Hematopoietic multipotent progenitor cell treated with erythropoietin and hydrocortisone succinate and interleukin-3 and kit ligand, for 8 days (in vitro differentiated cells): ENCODE measurements at regions not wholly inside any gene's neighbourhood (a gene's known extent, or its start where the extent isn't known, plus 50 kb on each side); places are given as distances from the start of the nearest gene placed in this dataset.
"Not testable (repeated sequence)": the region's sequence is repeated elsewhere in the genome, so short reads cannot be mapped to it uniquely, and the experiment has no call there.

Experiments
- DNase-seq: peaks from one replicate; pipeline ENCODE4 v3.0.0-alpha.2; 2015

DNA sequence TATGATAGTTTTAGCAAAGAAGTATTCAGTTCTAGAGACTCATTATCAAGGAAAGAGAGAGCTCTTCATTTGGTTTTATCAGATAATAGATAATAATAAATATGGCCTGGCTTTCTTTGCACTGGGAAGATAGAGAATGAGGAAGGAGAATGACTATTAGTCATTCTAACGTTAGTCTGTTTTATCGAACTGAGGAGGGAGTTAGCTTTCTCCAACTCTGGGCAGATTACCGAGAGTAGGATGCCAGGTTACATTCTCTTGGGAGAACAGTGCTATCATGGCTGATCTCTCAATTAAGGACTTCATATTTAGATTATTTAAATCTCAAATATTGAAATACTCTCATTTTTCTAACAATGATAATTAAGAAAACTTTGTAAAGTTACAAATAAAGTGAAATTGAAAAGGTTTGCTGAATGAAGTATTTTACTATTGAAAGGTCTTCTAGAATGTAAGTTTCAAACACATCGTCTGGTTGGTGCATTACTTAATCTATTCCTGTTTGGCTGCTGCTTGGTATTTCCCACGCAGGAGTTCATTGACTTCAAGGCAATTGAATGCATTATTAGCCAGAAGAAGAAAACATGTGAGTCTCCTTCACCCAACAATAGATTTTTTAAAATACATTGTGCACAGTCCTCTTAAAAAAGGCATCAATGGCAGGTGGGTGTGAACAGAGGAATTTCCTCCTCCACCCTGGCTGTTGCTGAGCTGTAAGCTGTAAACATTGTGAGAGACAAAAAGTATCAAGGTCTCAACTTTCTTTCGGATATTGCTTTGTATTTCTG is 140.8 kb downstream of the C9orf152 start:
- peak; percentile 70 for DNase-seq

DNA sequence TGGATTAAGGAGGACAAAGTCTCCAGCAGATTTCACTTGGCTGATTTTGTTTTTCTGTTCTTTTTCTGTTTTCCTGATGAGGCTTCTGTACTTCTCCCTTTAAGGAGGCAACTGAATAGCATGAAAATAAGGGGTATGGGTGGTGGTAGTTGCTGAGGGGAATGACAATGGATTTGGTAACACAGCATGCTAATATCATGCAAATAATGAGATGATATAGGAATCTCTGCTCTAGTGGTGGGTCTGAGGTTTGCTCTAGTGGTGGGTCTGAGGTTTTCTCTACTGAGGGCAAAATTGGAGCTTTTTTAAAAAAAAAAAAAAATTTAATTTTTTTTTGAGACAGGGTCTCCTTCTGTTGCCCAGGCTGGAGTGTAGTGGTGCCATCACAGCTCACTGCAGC is 139.7 kb downstream of the C9orf152 start:
- no peak for DNase-seq

DNA sequence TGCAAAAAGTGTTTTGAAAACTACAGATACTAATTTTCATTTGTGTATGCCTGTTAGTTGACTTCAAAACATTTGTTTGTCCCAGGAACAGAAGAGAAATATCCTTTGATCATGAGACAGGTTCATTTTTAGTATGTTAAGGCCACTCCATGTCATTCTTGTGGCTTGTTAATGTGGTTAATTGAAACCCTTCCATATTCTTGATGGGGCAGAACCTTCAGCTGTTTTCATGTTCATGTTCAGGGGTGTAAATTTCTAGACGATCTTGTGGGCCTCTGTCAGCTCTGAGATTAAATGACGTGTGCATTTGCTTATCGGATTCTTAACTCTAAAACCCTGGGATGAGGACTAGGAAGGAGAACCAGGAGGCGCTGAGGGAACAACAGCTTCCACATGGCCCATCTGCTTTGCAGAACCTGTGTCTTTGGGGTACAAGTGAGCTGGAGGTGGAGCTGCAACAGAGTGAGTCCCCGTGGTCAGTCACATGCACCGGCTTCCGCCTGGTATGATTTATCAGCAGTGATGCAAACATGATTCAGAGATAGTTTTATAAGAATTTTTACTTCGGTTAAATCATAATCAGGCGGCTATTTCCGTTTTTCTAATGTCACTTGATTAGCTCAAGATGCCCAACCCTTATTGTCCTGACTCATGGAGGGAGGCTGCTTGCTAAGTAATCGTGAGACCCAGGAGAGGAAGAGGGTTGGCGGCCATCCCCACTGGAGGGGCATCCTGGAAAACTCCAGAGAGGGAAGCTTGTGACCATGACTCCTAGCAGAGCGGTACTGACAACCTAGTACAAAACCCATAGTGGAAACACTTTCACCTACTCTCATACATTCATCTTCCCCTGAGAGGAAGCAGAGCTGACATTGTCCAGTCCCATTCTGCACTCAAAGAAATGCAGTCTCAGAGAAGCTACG is 138.4 kb downstream of the C9orf152 start:
- DNase-seq: peak; percentile 89

DNA sequence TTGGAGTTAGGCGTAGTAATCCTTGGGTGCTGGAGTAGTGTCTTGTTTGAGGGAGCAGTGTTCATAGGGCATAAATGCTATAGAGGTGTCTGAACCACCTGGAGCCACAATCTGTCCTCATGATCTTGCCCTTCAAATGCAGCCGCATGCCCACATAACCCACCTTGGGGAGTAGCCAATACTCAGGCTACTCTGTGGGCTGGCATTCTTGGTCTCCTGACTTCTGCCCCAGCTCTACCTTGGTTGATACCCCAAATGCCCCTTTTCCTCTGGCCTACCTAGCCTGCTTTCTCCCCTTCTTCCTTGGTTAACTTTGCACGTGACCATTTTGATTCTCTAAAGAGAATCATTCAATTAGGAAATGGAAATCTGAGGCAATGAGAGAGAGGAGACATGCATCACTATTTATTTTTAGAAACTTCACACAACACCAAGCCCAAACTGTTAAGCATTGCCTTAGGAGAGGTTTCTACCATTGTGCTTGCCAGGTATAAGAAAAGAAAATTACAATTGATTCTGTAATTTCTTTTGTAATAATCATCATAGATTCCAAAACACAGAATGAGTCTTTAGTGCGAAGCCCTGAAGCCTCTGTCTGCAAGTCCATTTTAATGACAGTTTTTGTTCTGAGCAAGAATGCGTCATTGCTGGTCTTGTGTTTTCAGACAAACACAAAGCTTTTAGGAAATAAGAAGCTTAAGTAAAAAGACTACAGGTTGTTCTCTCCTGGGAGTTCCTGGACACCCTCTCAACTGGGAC is 135.2 kb downstream of the C9orf152 start:
- no peak for DNase-seq

DNA sequence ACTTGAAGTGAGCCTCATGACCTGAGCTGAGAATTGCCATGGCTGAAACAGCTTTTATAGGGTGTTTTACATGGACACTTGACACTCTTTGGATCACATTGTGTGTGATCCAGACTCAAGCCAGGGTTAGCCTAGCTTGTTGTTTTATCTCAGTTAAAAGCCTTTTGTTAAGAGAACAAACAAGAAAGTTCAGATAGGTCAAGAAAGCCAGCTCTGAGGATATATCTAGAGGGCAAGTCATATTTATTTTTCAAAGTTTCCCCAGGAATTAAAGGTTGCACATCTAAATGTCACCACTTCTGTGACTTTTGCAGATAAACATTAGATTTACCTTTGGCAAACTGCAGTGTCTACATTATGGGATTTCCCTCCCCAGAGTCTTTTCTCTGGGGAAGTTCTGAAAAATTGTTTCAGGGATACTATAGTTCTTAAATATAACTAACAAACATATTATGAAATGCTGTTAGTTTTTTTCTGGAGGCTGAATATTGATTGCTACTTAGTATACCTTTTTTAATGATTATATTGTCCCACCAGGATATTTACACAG is 134.5 kb downstream of the C9orf152 start:
- no peak for DNase-seq

DNA sequence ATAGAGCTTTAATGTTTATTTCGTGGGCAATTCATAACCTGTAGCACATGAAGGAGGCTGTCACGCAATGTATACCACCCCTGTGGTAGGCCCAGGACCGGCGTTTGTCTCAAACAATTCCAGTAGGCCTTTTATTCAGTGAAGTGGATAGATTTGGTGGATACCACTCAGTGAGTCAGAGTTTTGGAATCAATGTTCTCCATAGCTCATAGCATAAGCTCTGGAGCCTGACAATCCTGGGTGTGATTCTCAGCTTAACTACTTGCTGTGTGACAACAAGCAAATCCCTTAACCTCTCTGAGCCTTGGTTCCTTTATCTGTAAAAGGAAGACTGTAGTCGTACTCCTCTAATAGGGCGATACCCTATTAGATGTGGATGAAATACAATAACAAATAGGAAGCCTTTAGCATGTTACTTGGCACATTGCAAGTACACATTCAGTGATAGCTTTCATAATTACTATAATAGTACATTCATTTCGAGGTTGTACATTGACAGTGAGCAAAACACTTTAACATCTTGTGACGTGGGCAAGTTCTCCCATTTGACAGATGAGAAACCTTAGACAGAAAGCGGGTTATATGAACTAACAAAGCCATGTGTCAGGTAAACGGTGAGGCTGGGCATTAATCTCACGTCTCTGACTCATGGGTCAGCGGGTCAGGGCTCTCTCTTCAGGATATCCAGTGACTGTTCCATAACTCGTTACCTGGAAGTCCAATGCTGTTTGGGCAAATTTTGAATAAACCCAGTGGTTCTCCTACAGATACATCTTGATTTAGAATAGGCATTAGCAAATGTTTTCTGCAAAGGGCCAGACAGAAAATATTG is 130.8 kb downstream of the C9orf152 start:
- no peak for DNase-seq

DNA sequence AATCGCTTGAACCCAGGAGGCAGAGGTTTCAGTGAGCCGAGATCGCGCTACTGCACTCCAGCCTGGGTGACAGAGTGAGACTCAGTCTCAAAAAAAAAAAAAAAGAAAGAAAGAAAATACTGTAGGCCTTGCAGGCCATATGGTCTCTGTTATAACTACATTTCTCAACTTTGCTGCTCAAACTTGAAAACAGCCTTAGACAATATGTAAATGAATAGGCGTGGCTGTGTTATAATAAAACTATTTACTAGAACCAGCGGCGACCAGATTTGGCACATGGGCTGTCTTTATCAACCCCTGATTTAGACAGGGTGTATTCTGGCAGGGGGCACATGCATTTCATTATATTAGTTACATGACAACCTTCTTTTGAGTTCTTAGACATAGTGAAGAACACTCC is 130.0 kb downstream of the C9orf152 start:
- no peak for DNase-seq

DNA sequence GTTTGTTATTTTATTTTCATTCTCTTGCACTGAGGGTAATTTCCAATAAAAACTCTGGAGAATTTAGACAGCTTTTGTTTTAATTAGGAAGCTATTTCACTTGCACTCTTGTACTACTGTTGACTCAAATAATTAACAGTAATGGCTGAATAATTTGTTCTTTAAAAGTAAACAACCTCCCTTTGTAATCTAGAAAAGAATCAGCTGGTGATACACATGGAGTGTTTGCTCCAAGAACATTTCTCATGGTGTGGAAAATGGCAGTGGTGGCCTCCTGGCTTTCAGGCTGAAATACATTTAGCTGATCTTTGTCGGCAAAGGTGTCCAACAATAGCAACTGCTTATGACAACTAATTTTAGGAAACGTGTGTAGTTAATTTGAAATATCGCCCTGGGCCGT is 129.4 kb downstream of the C9orf152 start:
- no peak for DNase-seq

DNA sequence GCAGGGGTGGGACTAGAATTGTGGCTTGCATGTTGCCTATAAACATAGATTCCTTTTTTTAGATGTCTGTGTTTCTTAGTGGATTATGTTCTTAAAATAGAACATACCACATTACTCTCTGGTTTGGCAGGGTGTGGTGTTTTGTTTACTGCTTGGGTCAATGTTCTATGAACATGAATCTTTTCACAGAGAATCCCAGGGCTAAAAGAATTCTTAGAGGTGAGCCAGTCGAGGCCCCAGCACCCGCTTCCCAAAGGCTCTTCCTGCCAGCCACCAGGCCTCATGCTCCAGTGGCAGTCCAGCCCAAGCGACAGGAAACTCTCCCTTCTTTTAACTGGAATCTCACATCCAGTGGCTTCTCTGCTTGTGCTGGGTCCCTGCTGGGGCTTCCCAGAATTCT is 126.6 kb downstream of the C9orf152 start:
- DNase-seq: no peak

DNA sequence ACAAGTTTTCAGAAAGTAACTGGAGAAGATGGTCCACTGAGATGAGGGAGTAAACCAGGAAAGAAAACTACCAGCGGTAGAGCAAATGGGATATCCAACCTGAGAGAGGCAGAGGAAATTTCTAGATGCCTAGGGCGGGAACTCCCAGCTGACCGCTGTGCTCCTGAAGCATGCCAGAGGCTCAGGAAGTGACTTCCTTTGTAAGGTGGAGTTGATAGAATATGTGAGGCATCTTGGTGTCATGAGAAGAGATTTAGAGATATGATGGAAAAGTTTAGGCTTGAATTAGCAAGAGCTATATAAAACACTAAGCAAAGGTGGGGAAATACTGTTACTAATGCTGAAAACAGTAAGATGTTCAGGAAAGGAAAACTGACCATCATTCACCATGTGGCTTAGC is 124.1 kb downstream of the C9orf152 start:
- DNase-seq: no peak

DNA sequence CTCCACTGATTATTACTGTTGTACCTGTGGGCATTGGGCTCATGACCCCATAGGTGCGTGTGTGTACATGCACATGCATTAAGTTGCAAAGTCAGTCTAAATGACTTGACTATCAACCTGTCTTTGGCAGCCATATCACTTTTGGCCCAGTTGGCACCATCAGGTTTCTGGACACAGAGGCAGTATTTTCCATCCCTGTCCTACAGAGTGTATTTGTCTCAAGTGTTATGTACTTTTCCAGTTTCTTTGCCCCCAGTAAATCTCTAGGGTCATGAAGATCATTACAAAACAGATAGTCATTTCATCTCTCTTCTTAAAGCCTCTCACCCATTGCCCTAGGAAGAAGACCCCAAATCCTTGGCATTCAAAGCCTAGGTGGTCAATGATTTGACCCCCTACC is 121.4 kb downstream of the C9orf152 start:
- DNase-seq: no peak

DNA sequence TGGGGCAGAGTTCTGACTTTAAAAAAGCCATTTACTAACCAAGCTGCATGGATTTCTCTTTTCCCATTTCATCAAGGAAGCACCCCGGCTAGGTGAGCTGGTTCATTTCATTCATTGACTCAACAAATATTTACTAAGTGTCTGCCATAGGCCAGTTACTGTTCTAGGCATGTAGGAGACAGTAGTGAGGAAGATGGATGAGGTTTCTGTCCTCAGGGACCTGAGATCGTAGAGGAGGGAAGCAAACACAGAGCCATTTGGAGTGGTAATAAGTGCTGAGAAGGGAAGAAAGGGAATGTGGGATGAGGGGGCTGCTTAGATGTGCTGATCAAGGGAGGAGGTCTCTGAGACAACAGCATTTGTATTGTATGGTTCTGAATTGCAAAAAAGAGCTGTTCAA is 120.4 kb downstream of the C9orf152 start:
- DNase-seq: no peak

DNA sequence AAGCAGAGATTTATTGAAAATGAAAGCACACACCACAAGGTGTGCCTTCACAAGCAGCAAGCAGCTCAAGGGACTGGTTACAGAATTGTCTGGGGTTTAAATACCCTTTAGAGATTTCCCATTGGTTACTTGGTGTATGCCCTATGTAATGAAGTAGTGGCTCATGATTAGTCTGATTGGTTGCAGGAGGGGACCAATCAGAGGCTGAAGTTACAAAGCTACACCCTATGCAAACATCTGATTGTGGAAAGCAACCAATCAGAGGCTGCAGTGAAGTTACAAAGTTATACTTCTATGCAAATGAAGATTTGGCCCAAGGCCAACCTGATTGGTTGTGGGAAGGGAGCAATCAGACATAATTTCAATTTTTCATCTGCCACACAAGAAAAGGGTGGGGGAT is 119.9 kb downstream of the C9orf152 start:
- DNase-seq: peak; percentile 48

DNA sequence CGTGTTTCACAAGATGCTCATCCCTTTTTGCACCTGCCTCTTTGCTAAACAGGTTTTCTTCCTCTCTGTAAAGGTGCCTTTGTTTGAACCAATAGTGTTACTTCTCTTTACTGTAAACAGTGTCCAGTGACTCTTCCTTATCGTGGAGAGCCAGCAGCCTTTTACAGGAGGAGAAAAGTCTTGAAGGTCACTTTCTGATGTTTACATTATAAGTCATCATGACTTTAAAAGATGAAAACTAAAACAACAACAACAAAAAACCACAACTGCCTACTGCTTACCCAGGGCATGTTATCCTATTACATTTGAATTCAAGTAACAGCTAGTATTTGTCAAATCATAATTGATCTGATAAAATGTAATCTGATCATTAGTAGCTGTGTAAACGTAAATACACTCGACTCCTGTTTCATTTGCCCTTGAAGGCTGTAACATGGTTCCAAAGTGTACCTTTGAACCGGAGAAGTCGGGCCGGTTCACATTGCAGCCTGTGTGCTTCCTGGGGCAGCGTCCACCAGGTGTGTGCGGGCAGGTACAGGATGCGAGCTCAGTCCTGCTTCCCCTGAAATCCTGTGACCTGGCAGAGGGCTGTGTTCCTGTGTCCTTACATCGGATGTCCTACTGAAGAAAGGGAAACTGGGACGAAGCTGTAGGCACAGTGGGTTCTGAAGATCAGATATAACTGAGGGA is 118.1 kb downstream of the C9orf152 start:
- no peak for DNase-seq

DNA sequence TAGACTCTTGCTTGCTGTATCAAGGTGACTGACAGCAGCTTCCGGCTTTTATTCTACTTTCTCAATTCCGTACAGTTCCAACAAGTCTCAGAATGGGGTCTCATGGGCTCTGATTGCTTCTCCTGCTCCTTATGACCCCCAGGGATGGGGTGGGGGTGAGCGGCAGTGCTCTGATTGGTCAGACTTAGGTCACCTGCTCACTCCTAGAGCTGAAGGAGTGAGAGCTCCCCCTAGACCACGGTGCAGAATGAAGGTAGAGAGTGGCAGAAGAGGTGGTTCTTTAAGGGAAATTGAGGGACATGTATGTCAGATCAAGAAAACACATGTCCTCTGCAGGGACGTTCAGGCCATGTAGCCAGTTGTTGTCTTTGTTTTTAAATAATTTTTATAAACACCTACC is 115.2 kb downstream of the C9orf152 start:
- DNase-seq: no peak

DNA sequence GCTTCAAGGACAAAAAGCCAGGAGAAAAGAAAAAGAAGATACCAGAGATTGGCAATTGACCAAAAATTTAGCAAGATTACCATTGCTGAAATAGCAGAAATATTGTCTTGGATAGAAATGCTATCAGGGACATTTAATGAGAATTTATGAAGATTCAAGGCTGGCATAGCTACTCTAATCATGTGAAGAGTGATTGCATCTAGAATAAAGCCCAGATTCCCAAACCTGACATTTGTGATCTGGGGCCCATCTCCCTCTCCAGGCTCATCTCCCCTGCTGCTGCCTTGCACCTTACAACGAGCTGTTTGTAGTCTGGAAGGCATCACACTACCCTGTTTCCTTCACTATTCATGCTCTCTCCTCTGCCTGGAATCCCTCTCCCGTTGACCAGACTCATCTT is 114.5 kb downstream of the C9orf152 start:
- DNase-seq: no peak

DNA sequence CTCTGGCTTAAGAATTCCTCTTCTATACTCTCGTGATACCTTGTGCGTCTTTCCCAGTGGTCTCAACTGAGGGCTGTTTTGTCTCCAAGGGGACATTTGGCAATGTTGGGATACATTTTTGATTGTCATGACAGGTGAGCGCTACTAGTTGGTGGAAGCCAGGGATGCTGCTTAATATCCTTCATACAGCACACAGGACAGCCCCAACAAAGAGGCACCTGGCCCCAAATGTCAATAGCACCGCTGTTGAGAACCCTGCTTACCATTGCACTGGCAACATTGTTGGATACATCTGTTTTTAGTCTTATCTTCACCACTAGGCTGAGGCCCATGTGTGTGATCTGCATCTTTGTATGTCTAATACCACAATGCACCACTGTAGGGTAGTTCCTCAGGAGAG is 114.1 kb downstream of the C9orf152 start:
- no peak for DNase-seq

DNA sequence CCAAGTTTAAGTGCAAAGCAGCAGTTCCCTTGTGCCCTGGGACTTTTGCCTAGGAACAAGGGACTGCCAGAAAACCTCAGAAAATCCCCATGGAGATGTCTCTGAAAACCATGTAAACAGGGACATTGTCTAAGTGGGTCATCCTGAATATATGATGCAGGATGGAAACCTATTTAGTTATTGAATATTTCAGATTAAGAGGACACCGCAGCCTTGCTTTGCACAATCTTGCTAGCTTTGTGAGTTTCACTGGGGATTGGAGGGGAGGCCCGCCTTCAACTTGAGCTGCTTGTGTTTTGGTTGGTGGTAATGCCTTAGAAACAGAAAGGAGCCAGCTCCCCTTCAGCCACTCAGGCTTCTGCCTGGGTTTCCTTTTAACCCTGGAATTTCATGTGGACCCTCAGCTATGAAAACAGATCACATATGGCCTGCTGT is 112.8 kb downstream of the C9orf152 start:
- DNase-seq: no peak

DNA sequence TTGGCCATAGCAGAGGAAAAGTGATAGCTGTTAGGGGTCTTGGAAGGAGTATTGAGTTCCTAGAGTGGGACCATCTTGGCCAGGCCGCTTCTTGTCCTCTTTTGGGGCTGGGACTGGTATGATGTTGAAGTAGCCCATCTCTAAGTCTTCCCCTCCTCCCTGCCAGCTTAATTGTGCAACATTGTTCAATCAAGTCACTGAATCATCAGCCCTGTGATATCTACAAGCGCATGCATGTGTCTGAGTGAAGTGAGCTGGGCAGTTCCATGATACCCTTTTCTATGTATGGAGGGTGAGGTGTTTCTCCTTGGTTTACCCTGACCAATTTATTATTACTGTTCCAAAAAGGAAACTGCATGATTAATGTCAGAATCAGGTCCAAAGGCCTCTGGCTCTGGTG is 112.2 kb downstream of the C9orf152 start:
- no peak for DNase-seq

DNA sequence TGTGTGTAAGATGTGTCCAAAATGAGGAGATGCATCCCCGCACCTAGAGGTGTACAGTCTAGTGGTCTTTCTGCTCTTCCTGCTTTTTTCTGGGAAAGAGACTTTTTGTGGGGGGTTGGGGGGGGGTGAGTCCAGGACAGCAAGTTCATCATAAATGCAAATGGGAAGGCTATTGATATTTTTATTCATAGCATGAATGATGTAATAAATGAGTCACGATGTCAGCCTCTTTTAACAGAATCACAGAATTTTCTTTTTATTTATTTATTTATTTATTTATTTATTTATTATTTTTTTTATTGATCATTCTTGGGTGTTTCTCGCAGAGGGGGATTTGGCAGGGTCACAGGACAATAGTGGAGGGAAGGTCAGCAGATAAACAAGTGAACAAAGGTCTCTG is 111.3 kb downstream of the C9orf152 start:
- DNase-seq: not testable (repeated sequence)
